ENCODE measurements at regions not wholly inside any gene's neighbourhood (a gene's known extent, or its start where the extent isn't known, plus 50 kb on each side); places are given as distances from the start of the nearest gene placed in this dataset.

GRCh38 chr2:120861576-120862191 is 126.0 kb downstream of the GLI2 start (continued):
- TF ChIP-seq, protein P1, sequence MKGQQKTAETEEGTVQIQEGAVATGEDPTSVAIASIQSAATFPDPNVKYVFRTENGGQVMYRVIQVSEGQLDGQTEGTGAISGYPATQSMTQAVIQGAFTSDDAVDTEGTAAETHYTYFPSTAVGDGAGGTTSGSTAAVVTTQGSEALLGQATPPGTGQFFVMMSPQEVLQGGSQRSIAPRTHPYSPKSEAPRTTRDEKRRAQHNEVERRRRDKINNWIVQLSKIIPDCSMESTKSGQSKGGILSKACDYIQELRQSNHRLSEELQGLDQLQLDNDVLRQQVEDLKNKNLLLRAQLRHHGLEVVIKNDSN (IDR thresholded peaks at IDR 0.05; ENCODE audit: borderline replicate concordance, extremely low read length, insufficient read depth, low read depth, low read length): no peak

- ATAC-seq (no peak), FAIRE-seq (no peak), DNase-seq (ENCODE audit: low read depth, low spot score) (no peak)
- ChIA-PET POLR2A (no interaction called here), SMC1A (ENCODE audit: uncharacterized antibody, unreplicated experiment) (no interaction called here), CTCF (no interaction called here), RAD21 (ENCODE audit: unreplicated experiment) (no interaction called here)
- Histone ChIP-seq H3K79me2 (ENCODE audit: control insufficient read depth, insufficient read depth, low read length) (no peaks in the 10 kb centered on the region), H4K20me1 (ENCODE audit: control insufficient read depth, insufficient read depth) (no peaks in the 10 kb centered on the region), H3K9ac (ENCODE audit: control insufficient read depth, insufficient read depth, low read length) (no peak overlapping the region), H3K9me3 (replicated peaks; ENCODE audit: control insufficient read depth, insufficient read depth, low read length) (no peaks in the 10 kb centered on the region), H3K4me2 (ENCODE audit: control insufficient read depth, insufficient read depth) (no peak overlapping the region), H3K4me3 (no peak overlapping the region), H3K27ac (ENCODE audit: control insufficient read depth, insufficient read depth) (no peak overlapping the region), H2AFZ (ENCODE audit: control insufficient read depth, low read depth, low read length) (no peak overlapping the region), H3K36me3 (ENCODE audit: control insufficient read depth in 2 of 2, insufficient read depth in 2 of 2, low read length in 1 of 2) (no peaks in the 10 kb centered on the region), H3K4me1 (ENCODE audit: control insufficient read depth, insufficient read depth, low read length) (no peaks in the 10 kb centered on the region), H3K27me3 (replicated peaks in 1 of 2; ENCODE audit: control insufficient read depth in 2 of 2, insufficient read depth in 2 of 2, low read length in 1 of 2) (peaks cover 2 to 3% of the 10 kb centered on the region in 2 experiments; a peak in 3 of 4 replicates)
- no TSS peak for BruUV-seq (replicated peaks)
- intact Hi-C loops (cut with micrococcal nuclease; ENCODE audit: unreplicated experiment): no loop called here
- 38% methylated on average over 18 of the region's 18 CpGs for WGBS (ENCODE audit: insufficient coverage, insufficient replicate concordance, low lambda C conversion rate, missing lambda C conversion rate)
- in situ Hi-C loops (cut with MboI): no loop called here
- TF ChIP-seq NFYB (IDR thresholded peaks at IDR 0.05; ENCODE audit: insufficient read depth, low read depth, low read length): no peak
- TF ChIP-seq, protein P2, sequence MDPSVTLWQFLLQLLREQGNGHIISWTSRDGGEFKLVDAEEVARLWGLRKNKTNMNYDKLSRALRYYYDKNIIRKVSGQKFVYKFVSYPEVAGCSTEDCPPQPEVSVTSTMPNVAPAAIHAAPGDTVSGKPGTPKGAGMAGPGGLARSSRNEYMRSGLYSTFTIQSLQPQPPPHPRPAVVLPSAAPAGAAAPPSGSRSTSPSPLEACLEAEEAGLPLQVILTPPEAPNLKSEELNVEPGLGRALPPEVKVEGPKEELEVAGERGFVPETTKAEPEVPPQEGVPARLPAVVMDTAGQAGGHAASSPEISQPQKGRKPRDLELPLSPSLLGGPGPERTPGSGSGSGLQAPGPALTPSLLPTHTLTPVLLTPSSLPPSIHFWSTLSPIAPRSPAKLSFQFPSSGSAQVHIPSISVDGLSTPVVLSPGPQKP (IDR thresholded peaks at IDR 0.05; ENCODE audit: low read depth, low read length): no peak
- no peak for TF ChIP-seq NFYA (IDR thresholded peaks at IDR 0.05; ENCODE audit: borderline replicate concordance, low read depth, low read length)
- no peak for TF ChIP-seq MLLT1 (IDR thresholded peaks at IDR 0.05)
- TF ChIP-seq KAT2A (conservative IDR thresholded peaks at IDR 0.05; ENCODE audit: control insufficient read depth, low read depth, low read length): no peak
- TF ChIP-seq E2F8 (IDR thresholded peaks at IDR 0.05; ENCODE audit: low read depth, partially characterized antibody): no peak
- no peak for TF ChIP-seq CHD2 (IDR thresholded peaks at IDR 0.05; ENCODE audit: borderline replicate concordance, low read depth, low read length)
- no peak for TF ChIP-seq MYB (IDR thresholded peaks at IDR 0.05; ENCODE audit: borderline replicate concordance, low read depth, low read length)
- no peak for TF ChIP-seq SREBF1 (IDR thresholded peaks at IDR 0.05; ENCODE audit: low read length)
- no peak for TF ChIP-seq NFXL1 (IDR thresholded peaks at IDR 0.05; ENCODE audit: borderline replicate concordance)
- no peak for TF ChIP-seq YBX1 (IDR thresholded peaks at IDR 0.05)
- TF ChIP-seq HDAC2 (IDR thresholded peaks at IDR 0.05): no peak
- TF ChIP-seq BHLHE40 (IDR thresholded peaks at IDR 0.05; ENCODE audit: borderline replicate concordance in 1 of 2, low read depth in 2 of 2, low read length in 1 of 2): no peak
- TF ChIP-seq ZZZ3 (IDR thresholded peaks at IDR 0.05; ENCODE audit: control insufficient read depth, insufficient read length, low read depth): no peak
Measured at GRCh38 chr2:120862201-120863060, 126.8 kb downstream of the GLI2 start.
